ENCODE measurements at regions not wholly inside any gene's neighbourhood (a gene's known extent, or its start where the extent isn't known, plus 50 kb on each side); places are given as distances from the start of the nearest gene placed in this dataset.

DNA sequence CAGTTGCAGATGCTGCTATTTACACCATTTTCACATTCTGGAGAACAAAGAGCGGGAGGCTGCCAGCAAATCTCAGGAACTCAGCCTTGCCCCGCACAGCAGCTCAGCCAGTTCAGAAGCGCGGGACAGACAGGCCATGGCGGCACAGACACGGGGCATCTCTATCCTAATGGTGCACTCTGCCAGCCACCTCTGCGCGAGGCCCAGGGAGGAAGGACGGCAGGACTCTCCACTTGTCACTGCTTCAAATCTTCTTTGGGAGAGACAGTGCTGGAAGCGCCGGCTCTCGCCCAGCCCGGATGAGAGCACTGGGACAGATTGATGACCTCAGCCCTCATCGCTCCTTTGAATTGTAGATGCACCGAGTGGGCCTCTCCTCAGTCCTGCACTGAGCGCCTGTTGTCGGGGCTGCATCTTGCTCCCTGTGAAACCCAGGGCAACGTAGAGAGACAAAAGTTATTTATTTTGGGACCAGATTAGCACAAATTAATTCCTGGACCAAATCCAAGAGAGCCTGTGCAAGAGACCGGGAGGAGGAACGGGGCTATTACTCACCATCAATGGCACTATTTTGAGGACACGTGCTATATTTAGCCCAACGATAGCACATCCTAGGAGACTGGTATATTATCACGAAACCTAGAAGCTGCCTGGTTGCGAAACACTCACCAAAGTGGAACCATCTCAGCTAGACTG lies 211.4 kb upstream of the SMIM21 start:
- H3K36me3 ChIP-seq, result no peaks in the 10 kb centered on the region
- no peak overlapping the region for H3K4me3 ChIP-seq (ENCODE audit: low read depth, low read length)
- no peaks in the 10 kb centered on the region for H3K27me3 ChIP-seq
- no peak for DNase-seq
- TF ChIP-seq, protein P1, sequence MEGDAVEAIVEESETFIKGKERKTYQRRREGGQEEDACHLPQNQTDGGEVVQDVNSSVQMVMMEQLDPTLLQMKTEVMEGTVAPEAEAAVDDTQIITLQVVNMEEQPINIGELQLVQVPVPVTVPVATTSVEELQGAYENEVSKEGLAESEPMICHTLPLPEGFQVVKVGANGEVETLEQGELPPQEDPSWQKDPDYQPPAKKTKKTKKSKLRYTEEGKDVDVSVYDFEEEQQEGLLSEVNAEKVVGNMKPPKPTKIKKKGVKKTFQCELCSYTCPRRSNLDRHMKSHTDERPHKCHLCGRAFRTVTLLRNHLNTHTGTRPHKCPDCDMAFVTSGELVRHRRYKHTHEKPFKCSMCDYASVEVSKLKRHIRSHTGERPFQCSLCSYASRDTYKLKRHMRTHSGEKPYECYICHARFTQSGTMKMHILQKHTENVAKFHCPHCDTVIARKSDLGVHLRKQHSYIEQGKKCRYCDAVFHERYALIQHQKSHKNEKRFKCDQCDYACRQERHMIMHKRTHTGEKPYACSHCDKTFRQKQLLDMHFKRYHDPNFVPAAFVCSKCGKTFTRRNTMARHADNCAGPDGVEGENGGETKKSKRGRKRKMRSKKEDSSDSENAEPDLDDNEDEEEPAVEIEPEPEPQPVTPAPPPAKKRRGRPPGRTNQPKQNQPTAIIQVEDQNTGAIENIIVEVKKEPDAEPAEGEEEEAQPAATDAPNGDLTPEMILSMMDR (IDR thresholded peaks at IDR 0.05; ENCODE audit: low read depth, low read length), result no peak
- H3K9me3 ChIP-seq, result no peaks in the 10 kb centered on the region
- H3K4me1 ChIP-seq, result no peaks in the 10 kb centered on the region

DNA sequence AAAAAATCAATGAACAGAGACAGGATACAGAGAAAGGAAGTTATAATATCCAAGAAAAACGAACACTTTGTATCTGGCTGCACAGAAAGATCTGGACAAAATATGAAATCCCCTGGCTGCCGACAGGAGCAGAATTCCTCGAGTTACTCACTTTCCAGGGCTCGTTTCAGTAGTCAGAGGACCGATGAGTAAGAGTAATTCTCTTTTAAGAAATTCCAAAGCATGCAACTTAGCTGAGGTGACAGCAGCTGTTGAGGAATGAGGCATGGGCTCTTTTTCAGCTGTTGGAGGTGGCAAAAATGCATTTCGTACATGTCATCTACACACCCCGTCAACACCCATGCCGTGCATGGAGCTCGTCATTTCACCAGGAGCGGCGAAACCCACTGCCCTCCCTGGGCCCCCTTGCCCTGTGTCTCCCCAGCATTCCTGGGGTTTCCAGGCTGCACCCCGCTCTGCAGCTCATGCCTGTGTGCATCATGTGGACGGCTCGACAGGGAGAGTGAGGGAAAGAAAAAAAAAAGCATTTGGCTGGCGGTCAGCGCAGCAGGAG lies 210.8 kb upstream of the SMIM21 start:
- Histone ChIP-seq H3K9me3 (no peaks in the 10 kb centered on the region), H3K27me3 (no peaks in the 10 kb centered on the region), H3K4me3 (ENCODE audit: low read depth, low read length) (no peak overlapping the region), H3K36me3 (no peaks in the 10 kb centered on the region), H3K4me1 (no peaks in the 10 kb centered on the region)
- TF ChIP-seq, protein P1 (IDR thresholded peaks at IDR 0.05; ENCODE audit: low read depth, low read length), result no peak
- DNase-seq, result no peak

DNA sequence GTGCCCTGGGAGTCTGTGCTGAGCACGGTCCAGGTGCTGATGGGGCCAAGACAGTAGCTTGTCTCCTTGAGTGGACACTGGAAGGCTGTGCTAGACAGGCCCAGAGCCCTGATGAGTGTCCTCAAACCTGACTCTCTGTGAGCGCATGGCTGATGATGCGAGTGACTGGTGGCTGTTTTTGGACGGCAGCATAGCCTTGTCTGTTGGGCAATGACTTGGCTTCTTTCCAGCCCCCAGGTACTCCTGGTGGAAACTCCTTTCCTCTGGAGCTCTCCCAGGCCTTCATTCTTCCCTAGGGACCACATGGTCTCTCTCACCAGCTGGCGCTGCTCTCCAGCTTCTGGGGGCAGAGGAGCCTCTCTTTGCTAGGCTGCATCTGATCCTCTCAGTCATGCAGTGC lies 207.6 kb upstream of the SMIM21 start:
- no peak overlapping the region for H3K4me3 ChIP-seq (ENCODE audit: low read depth, low read length)
- peak; percentile 15 for DNase-seq

DNA sequence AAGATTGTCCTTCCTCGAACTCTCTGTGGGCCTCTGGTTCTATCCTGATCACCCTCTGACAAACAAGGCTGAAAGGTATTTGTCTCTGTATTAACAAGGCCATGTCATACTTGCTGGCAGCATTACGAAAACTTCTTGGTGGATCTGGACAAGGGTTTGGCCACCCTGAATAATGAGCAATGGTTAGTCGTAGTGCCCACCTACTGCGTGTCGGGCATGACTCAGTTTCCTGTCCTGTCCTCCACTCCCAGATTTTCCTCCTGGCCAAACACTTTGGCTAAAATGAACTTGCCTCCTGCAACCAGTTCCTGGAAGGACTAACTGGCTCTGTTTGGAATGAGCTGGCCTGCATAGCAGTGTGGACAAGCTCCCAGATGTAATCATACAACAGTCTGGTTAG lies 198.5 kb upstream of the SMIM21 start:
- Histone ChIP-seq H3K27me3 (no peaks in the 10 kb centered on the region), H3K9me3 (no peaks in the 10 kb centered on the region), H3K4me1 (no peaks in the 10 kb centered on the region), H3K36me3 (no peaks in the 10 kb centered on the region), H3K4me3 (ENCODE audit: low read depth, low read length) (no peak overlapping the region)
- DNase-seq, result no peak
- TF ChIP-seq, protein P1 (IDR thresholded peaks at IDR 0.05; ENCODE audit: low read depth, low read length), result no peak

More for the DNA sequence above, 207.6 kb upstream of the SMIM21 start:
- TF ChIP-seq, protein P1 (IDR thresholded peaks at IDR 0.05; ENCODE audit: low read depth, low read length), result no peak
- no peaks in the 10 kb centered on the region for H3K36me3 ChIP-seq
- no peaks in the 10 kb centered on the region for H3K9me3 ChIP-seq
- no peaks in the 10 kb centered on the region for H3K27me3 ChIP-seq
- no peaks in the 10 kb centered on the region for H3K4me1 ChIP-seq

DNA sequence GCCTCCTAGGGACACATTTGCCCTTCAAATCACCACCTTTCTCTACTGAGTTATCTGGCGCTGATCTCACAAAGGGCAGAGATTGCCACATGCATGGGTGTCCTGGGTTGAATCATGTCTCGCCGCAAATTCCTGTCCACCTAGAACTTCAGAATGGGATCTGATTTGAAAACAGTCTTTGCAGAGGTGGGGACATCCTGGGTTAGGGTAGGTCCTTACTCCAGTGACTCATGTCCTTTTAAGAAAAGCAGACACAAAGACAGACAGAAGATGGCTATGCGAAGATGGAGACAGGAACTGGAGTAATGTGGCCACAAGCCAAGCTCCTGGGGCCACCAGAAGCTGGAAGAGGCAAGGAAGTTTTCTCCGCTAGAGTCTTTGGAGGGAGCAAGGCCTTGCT lies 197.4 kb upstream of the SMIM21 start:
- DNase-seq, result no peak
- H3K36me3 ChIP-seq, result no peaks in the 10 kb centered on the region

DNA sequence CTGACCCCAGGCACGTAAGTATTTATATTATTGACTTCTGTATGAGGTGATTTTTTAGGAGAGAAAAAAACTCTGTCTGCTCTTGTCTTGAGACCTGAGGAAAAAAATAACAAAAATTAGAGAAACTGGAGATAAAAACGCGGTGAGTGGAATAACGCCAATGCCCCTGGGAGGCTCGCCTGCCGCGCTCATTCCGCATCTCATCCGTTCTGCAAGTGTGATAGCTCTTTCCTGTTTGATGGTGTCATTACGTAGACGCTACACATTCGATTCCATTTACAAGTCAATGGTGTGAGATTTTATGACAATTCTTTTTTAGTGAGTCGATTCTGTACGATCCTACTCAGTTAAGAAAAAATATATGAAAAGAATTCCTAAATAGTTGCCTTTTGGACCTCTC lies 194.3 kb upstream of the SMIM21 start:
- Histone ChIP-seq H3K36me3 (no peaks in the 10 kb centered on the region), H3K27me3 (no peaks in the 10 kb centered on the region), H3K4me1 (no peaks in the 10 kb centered on the region), H3K9me3 (no peaks in the 10 kb centered on the region), H3K4me3 (ENCODE audit: low read depth, low read length) (no peak overlapping the region)
- no peak for DNase-seq
- TF ChIP-seq, protein P1 (IDR thresholded peaks at IDR 0.05; ENCODE audit: low read depth, low read length), result no peak

More for the DNA sequence above, 197.4 kb upstream of the SMIM21 start:
- no peaks in the 10 kb centered on the region for H3K9me3 ChIP-seq
- H3K27me3 ChIP-seq, result no peaks in the 10 kb centered on the region
- H3K4me1 ChIP-seq, result no peaks in the 10 kb centered on the region
- TF ChIP-seq, protein P1 (IDR thresholded peaks at IDR 0.05; ENCODE audit: low read depth, low read length), result no peak
- no peak overlapping the region for H3K4me3 ChIP-seq (ENCODE audit: low read depth, low read length)

Data from BE2C (cell line).